IMR-90 (cell line): ENCODE measurements at regions not wholly inside any gene's neighbourhood (a gene's known extent, or its start where the extent isn't known, plus 50 kb on each side); places are given as distances from the start of the nearest gene placed in this dataset.

Experiments used
- ATAC-seq: fragments of 200-7000 bp; cut with Tn5 transposase; 2 replicates; pipeline ENCODE4 v1.9.1; 2020; ENCODE audit warnings: low read depth, mild to moderate bottlenecking, moderate library complexity
- BruUV-seq: library from RNA; stranded (reverse); fragments of 400-500 nt; replicated peaks from 2 replicates; lab custom pipeline; 2021; lab: Mats Ljungman, UMichigan
- CTCF ChIA-PET: fragments of 300-600 bp; formaldehyde crosslinking; extraction: SDS; loops from one replicate; lab custom pipeline; 2021; ENCODE audit warnings: antibody characterized with exemption; lab: Yijun Ruan, JAX
- POLR2A ChIA-PET: fragments of 300-600 bp; sonication (Branson Sonifier 250); formaldehyde crosslinking; loops from one replicate; lab custom pipeline; 2022; ENCODE audit warnings: antibody characterized with exemption; ENCODE audit not compliant: unreplicated experiment; lab: Charles Lee
- DNase-seq: peaks from one replicate; pipeline ENCODE4 v3.0.0; 2013
- H2AFZ ChIP-seq: replicated peaks from 2 replicates; pipeline ENCODE3; 2013; ENCODE audit warnings: low read length, mild to moderate bottlenecking; ENCODE audit not compliant: poor library complexity
- H2AK5ac ChIP-seq: 2 replicates; pipeline ENCODE4 v1.6.1; 2013; ENCODE audit warnings: low read depth, low read length, inconsistent platforms
- H2AK9ac ChIP-seq: replicated peaks from 2 replicates; pipeline ENCODE3; 2013; ENCODE audit warnings: mild to moderate bottlenecking, low read depth, low read length, moderate library complexity; ENCODE audit not compliant: poor library complexity
- H2BK120ac ChIP-seq: 2 replicates; pipeline ENCODE4 v1.6.1; 2013; ENCODE audit warnings: low read depth, low read length, inconsistent platforms
- H2BK15ac ChIP-seq: 3 replicates; pipeline ENCODE4 v1.6.1; 2013; ENCODE audit warnings: low read depth, low read length, inconsistent platforms
- H2BK20ac ChIP-seq: 2 replicates; pipeline ENCODE4 v1.6.1; 2013; ENCODE audit warnings: low read depth, mild to moderate bottlenecking, inconsistent platforms, low read length, moderate library complexity
- H2BK5ac ChIP-seq: 2 replicates; pipeline ENCODE4 v1.6.1; 2013; ENCODE audit warnings: mild to moderate bottlenecking, low read depth, low read length, inconsistent platforms; ENCODE audit not compliant: poor library complexity, severe bottlenecking
- H3K14ac ChIP-seq: replicated peaks from 2 replicates; pipeline ENCODE4 v1.6.1; 2013; ENCODE audit warnings: low read depth, low read length, inconsistent platforms
- H3K18ac ChIP-seq: 2 replicates; pipeline ENCODE4 v1.6.1; 2013; ENCODE audit warnings: low read depth, low read length, control low read depth
- H3K23ac ChIP-seq: 2 replicates; pipeline ENCODE4 v1.6.1; 2013; ENCODE audit warnings: low read depth, low read length, inconsistent platforms
- H3K27ac ChIP-seq: 2 replicates; pipeline ENCODE4 v1.5.1; 2013; ENCODE audit warnings: mild to moderate bottlenecking, control low read depth, low read length; ENCODE audit not compliant: insufficient read depth
- H3K27me3 ChIP-seq: 2 replicates; pipeline ENCODE4 v1.6.1; 2013; ENCODE audit warnings: low read length; ENCODE audit not compliant: control insufficient read depth, insufficient read depth
- H3K36me3 ChIP-seq: 2 replicates; pipeline ENCODE4 v1.6.1; 2013; ENCODE audit warnings: low read length, mixed read lengths; ENCODE audit not compliant: control insufficient read depth, insufficient read depth
- H3K4ac ChIP-seq: 2 replicates; pipeline ENCODE4 v1.6.1; 2013; ENCODE audit warnings: low read depth, low read length, inconsistent platforms
- H3K4me1 ChIP-seq: 2 replicates; pipeline ENCODE4 v1.6.1; 2013; ENCODE audit warnings: low read length, mixed read lengths; ENCODE audit not compliant: control insufficient read depth, insufficient read depth
- H3K4me2 ChIP-seq: 2 replicates; pipeline ENCODE4 v1.6.1; 2013; ENCODE audit warnings: low read depth, mild to moderate bottlenecking, control low read depth, low read length, moderate library complexity
- H3K4me3 ChIP-seq: 2 replicates; pipeline ENCODE4 v1.5.1; 2013; ENCODE audit warnings: low read depth, mild to moderate bottlenecking, control low read depth, low read length, moderate library complexity; ENCODE audit not compliant: insufficient read depth
- H3K56ac ChIP-seq: 2 replicates; pipeline ENCODE4 v1.6.1; 2013; ENCODE audit warnings: low read length, inconsistent platforms; ENCODE audit not compliant: insufficient read depth; ENCODE audit errors: extremely low read depth
- H3K79me1 ChIP-seq, 2 experiments: 2 replicates each; pipeline ENCODE4 v1.6.1; 2013; ENCODE audit warnings: low read length in 2 of 2, inconsistent platforms in 1 of 2, low read depth in 1 of 2
- H3K9ac ChIP-seq: 2 replicates; pipeline ENCODE4 v1.6.1; 2013; ENCODE audit warnings: low read depth, low read length, control low read depth
- H3K9me1 ChIP-seq: 2 replicates; pipeline ENCODE4 v1.6.1; 2013; ENCODE audit warnings: low read length, inconsistent platforms; ENCODE audit not compliant: insufficient read depth
- H3K9me3 ChIP-seq: 2 replicates; pipeline ENCODE4 v1.6.1; 2013; ENCODE audit warnings: low read length; ENCODE audit not compliant: control insufficient read depth, insufficient read depth
- H4K20me1 ChIP-seq: 2 replicates; pipeline ENCODE4 v1.6.1; 2013; ENCODE audit warnings: low read length, inconsistent platforms; ENCODE audit not compliant: insufficient read depth
- H4K5ac ChIP-seq: 2 replicates; pipeline ENCODE4 v1.6.1; 2013; ENCODE audit warnings: mild to moderate bottlenecking, low read depth, low read length, control low read depth
- H4K8ac ChIP-seq, 2 experiments: 2 replicates each; pipeline ENCODE4 v1.6.1; 2013; ENCODE audit warnings: low read depth in 2 of 2, low read length in 2 of 2, control low read depth in 1 of 2, inconsistent platforms in 1 of 2
- H4K91ac ChIP-seq: 2 replicates; pipeline ENCODE4 v1.6.1; 2013; ENCODE audit warnings: low read depth, low read length, inconsistent platforms; ENCODE audit not compliant: insufficient read depth
- BHLHE40 ChIP-seq: fragments of 150-350 bp; IDR thresholded peaks from 2 replicates; pipeline ENCODE4 v1.6.1; 2016; ENCODE audit warnings: mild to moderate bottlenecking, low read depth, low read length
- CEBPB ChIP-seq: IDR thresholded peaks from 2 replicates; pipeline ENCODE4 v1.6.1; 2012; ENCODE audit warnings: low read depth, low read length, improper control_type of control experiment
- CHD1 ChIP-seq: IDR thresholded peaks from 2 replicates; pipeline ENCODE4 v1.6.1; 2012; ENCODE audit warnings: low read depth, low read length, improper control_type of control experiment
- CTCF ChIP-seq: conservative IDR thresholded peaks from 2 replicates; pipeline ENCODE4 v1.5.1; 2012; ENCODE audit warnings: mild to moderate bottlenecking, low read depth, low read length, improper control_type of control experiment
- ELK1 ChIP-seq: fragments of 150-350 bp; IDR thresholded peaks from 2 replicates; pipeline ENCODE4 v1.6.1; 2016; ENCODE audit warnings: low read depth, mild to moderate bottlenecking, low read length, moderate library complexity, borderline replicate concordance
- FOS ChIP-seq: fragments of 150-350 bp; IDR thresholded peaks from 2 replicates; pipeline ENCODE4 v1.6.1; 2016; ENCODE audit warnings: low read depth, low read length
- MAFK ChIP-seq: IDR thresholded peaks from 2 replicates; pipeline ENCODE4 v1.6.1; 2012; ENCODE audit warnings: low read depth, low read length, improper control_type of control experiment
- NFE2L2 ChIP-seq: fragments of 150-350 bp; IDR thresholded peaks from 2 replicates; pipeline ENCODE4 v1.6.1; 2016; ENCODE audit warnings: low read depth, mild to moderate bottlenecking, low read length
- POLR2A ChIP-seq: IDR thresholded peaks from 2 replicates; pipeline ENCODE4 v1.6.1; 2012; ENCODE audit warnings: mild to moderate bottlenecking, low read depth, low read length
- RCOR1 ChIP-seq: IDR thresholded peaks from 2 replicates; pipeline ENCODE4 v1.6.1; 2012; ENCODE audit warnings: mild to moderate bottlenecking, low read length, improper control_type of control experiment; ENCODE audit not compliant: insufficient replicate concordance
- RFX5 ChIP-seq: IDR thresholded peaks from 2 replicates; pipeline ENCODE4 v1.8.0; 2012; ENCODE audit warnings: low read depth, mild to moderate bottlenecking, low read length, moderate library complexity
- SMC3 ChIP-seq: fragments of 150-350 bp; IDR thresholded peaks from 2 replicates; pipeline ENCODE4 v1.6.1; 2016; ENCODE audit warnings: low read depth, mild to moderate bottlenecking, antibody characterized with exemption, low read length, moderate library complexity
- USF2 ChIP-seq: fragments of 150-350 bp; IDR thresholded peaks from 2 replicates; pipeline ENCODE4 v1.6.1; 2017; ENCODE audit warnings: mild to moderate bottlenecking, antibody characterized with exemption, low read length, low read depth
- WGBS, 2 experiments: methylation state at CpG; one replicate each; pipeline versions ENCODE4 v1.1.5 to v1.1.7; 2013; ENCODE audit warnings: missing lambda C conversion rate in 2 of 2; ENCODE audit not compliant: insufficient read length in 1 of 2; ENCODE audit errors: extremely low coverage in 2 of 2; 5-methylcytosine and 5-hydroxymethylcytosine counted together
- dilution Hi-C: fragments of 300-500 bp; cut with HindIII; formaldehyde crosslinking; loops from one replicate; pipeline ENCODE4 v1.14.3; 2018; ENCODE audit warnings: low sequenced_read_pairs; ENCODE audit not compliant: unreplicated experiment
- in situ Hi-C: fragments of 300-500 bp; cut with MboI; formaldehyde crosslinking; loops from 3 replicates; pipeline ENCODE4 v1.14.3; 2019; ENCODE audit warnings: low sequenced_read_pairs, inconsistent platforms, mixed read lengths
- intact Hi-C: fragments of 100-400 bp; cut with micrococcal nuclease; formaldehyde crosslinking; loops from 2 replicates; pipeline ENCODE4 v1.10.0; 2022

- Histone ChIP-seq H3K27ac (no peak overlapping the region), H2AK9ac (no peak overlapping the region), H4K5ac (no peak overlapping the region), H2AFZ (no peak overlapping the region), H2BK5ac (no peak overlapping the region), H3K79me1 (no peaks in the 10 kb centered on the region), H4K91ac (no peak overlapping the region), H3K4me3 (no peak overlapping the region), H3K23ac (no peak overlapping the region), H3K27me3 (peaks cover 24% of the 10 kb centered on the region), H4K20me1 (no peaks in the 10 kb centered on the region), H3K4ac (no peak overlapping the region), H3K4me2 (no peak overlapping the region), H2BK20ac (no peak overlapping the region), H3K9me3 (no peaks in the 10 kb centered on the region), H3K9ac (no peak overlapping the region), H2BK15ac (no peak overlapping the region), H3K9me1 (no peaks in the 10 kb centered on the region), H3K56ac (no peak overlapping the region), H3K18ac (no peak overlapping the region), H2BK120ac (no peak overlapping the region), H3K14ac (no peak overlapping the region), H4K8ac (no peak overlapping the region), H2AK5ac (no peak overlapping the region), H3K4me1 (no peaks in the 10 kb centered on the region), H3K36me3 (no peaks in the 10 kb centered on the region)
- intact Hi-C loops: no loop called here
- no peak for ATAC-seq
- ChIA-PET POLR2A (no interaction called here), CTCF (no interaction called here)
- in situ Hi-C loops: no loop called here
- dilution Hi-C loops: no loop called here
- no TSS peak for BruUV-seq
- WGBS, 2 experiments: no CpG with 5 or more reads among the region's 5 CpGs
- DNase-seq: no peak
- TF ChIP-seq POLR2A: no peak
- TF ChIP-seq MAFK: no peak
- no peak for TF ChIP-seq SMC3
- TF ChIP-seq RCOR1: no peak
- no peak for TF ChIP-seq ELK1
- no peak for TF ChIP-seq USF2
- no peak for TF ChIP-seq NFE2L2
- TF ChIP-seq CTCF: no peak
- no peak for TF ChIP-seq BHLHE40
- TF ChIP-seq CEBPB: no peak
- TF ChIP-seq FOS: no peak
- no peak for TF ChIP-seq RFX5
- no peak for TF ChIP-seq CHD1
Observed at GRCh38 chr22:27283240-27283639, 518.3 kb downstream of the MN1 start.
